Immature natural killer cell (primary cell): ENCODE measurements at regions not wholly inside any gene's neighbourhood (a gene's known extent, or its start where the extent isn't known, plus 50 kb on each side); places are given as distances from the start of the nearest gene placed in this dataset.

Experiments
- DNase-seq, 3 donors: peaks; one replicate each; pipeline ENCODE4 v3.0.0; 2022; ENCODE audit warnings: mixed read lengths in 1 of 3
- H3K27ac Mint-ChIP-seq, 6 donors: one replicate each; pipeline ENCODE4 v1.8.0; 2020; ENCODE audit warnings: mixed read lengths in 6 of 6, mild to moderate bottlenecking in 5 of 6, inconsistent platforms in 4 of 6, moderate library complexity in 3 of 6
- H3K27me3 Mint-ChIP-seq, 3 donors: one replicate each; pipeline ENCODE4 v1.8.0; 2020 to 2021; ENCODE audit warnings: low read depth in 3 of 3, mild to moderate bottlenecking in 3 of 3, mixed read lengths in 3 of 3, moderate library complexity in 3 of 3, inconsistent platforms in 1 of 3
- H3K36me3 Mint-ChIP-seq, 3 donors: one replicate each; pipeline ENCODE4 v1.8.0; 2020; ENCODE audit warnings: mixed read lengths in 3 of 3, inconsistent platforms in 2 of 3, mild to moderate bottlenecking in 2 of 3
- H3K4me1 Mint-ChIP-seq, 2 donors: one replicate each; pipeline ENCODE4 v1.8.0; 2020; ENCODE audit warnings: inconsistent platforms in 2 of 2, mild to moderate bottlenecking in 2 of 2, mixed read lengths in 2 of 2, moderate library complexity in 1 of 2
- H3K4me3 Mint-ChIP-seq, 5 donors: one replicate each; pipeline ENCODE4 v1.8.0; 2020; ENCODE audit warnings: mild to moderate bottlenecking in 5 of 5, mixed read lengths in 5 of 5, inconsistent platforms in 3 of 5, moderate library complexity in 3 of 5
- H3K9me3 Mint-ChIP-seq, 6 donors: one replicate each; pipeline ENCODE4 v1.8.0; 2020; ENCODE audit warnings: mild to moderate bottlenecking in 6 of 6, mixed read lengths in 6 of 6, inconsistent platforms in 4 of 6, moderate library complexity in 3 of 6

DNA sequence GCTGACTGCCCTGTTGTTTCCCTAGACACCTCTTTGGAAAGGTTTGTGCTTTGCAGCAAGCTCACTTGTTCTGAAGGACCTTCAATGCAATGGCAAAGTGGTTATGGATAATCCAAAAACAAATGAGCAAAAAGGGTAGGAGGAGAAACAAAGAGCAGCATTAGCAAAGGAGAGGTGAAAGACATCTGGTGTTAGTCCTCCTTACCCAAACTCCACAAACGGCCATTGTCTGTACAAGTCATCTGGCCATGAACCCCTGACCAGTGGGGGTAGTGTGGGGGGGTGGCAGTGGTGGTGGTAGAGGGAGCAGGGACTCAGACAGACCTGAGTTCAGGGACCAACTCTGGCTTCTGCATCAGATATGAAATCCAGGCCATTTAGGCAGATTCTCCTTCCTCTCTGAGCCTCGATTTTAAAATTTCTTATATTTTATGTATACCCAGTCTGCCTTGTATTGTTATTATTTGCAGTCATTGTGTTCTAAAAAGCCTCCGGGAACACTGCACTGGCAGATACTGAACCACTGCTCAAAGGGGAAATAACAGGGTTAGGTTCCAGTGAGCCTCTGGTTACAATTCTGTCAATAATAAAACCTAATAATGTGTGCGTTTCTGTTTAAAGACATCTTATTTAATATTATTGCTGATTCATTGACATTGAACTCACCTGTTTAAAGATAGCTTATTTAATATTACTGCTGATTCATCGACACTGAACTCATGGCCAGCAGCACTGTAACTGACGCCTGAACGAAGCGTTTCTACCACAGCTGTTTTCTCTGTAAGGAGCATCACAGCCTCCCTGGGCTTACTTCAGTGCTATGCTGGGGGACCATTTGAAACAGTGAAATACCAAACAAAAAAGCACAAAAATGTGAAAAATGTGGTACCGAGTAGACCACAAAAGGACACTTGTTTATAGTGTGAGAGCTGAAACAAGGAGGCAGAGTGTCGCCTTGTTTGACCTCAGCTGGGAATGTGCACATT lies 156.0 kb downstream of the SEC61B start:
- no peaks in the 10 kb centered on the region for H3K9me3 Mint-ChIP-seq
- peaks cover 0 to 4% (median 2%) of the 10 kb centered on the region in 3 donors for H3K27me3 Mint-ChIP-seq
- no peak overlapping the region for H3K4me3 Mint-ChIP-seq
- H3K27ac Mint-ChIP-seq = no peak overlapping the region
- no peak for DNase-seq
- H3K4me1 Mint-ChIP-seq = no peaks in the 10 kb centered on the region
- no peaks in the 10 kb centered on the region for H3K36me3 Mint-ChIP-seq

GRCh38 chr9:99383536-99383935 lies 161.5 kb downstream of the SEC61B start:
- no peaks in the 10 kb centered on the region for H3K36me3 Mint-ChIP-seq

DNA sequence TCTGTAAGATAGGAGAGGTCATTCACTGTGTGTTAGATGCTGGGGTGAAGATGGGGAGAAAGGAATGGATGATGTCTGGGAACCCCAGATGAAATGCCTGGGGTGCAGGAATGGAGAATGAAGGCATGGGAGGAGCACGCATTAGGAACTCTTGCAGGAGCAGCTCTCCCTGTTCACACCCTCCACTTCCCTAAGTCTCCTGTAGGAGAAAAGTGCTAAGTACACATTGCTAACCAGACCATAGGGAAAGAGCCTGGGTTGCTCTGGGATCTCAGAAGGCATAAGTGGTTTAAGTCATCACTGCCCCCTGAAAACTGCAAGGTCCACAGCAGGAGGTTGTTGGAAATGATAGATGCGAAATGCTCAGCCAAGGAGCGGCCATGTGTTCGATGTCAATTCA lies 163.1 kb downstream of the SEC61B start:
- no peaks in the 10 kb centered on the region for H3K4me1 Mint-ChIP-seq
- H3K27me3 Mint-ChIP-seq = peaks cover 0 to 2% (median 0%) of the 10 kb centered on the region in 3 donors
- H3K36me3 Mint-ChIP-seq = no peaks in the 10 kb centered on the region
- H3K4me3 Mint-ChIP-seq = no peak overlapping the region
- no peak for DNase-seq
- no peak overlapping the region for H3K27ac Mint-ChIP-seq
- no peaks in the 10 kb centered on the region for H3K9me3 Mint-ChIP-seq

More at GRCh38 chr9:99383536-99383935, 161.5 kb downstream of the SEC61B start:
- H3K9me3 Mint-ChIP-seq = no peaks in the 10 kb centered on the region
- H3K27me3 Mint-ChIP-seq = peaks cover 0 to 4% (median 0%) of the 10 kb centered on the region in 3 donors
- no peak overlapping the region for H3K4me3 Mint-ChIP-seq
- no peak for DNase-seq
- H3K4me1 Mint-ChIP-seq = no peaks in the 10 kb centered on the region
- no peak overlapping the region for H3K27ac Mint-ChIP-seq

DNA sequence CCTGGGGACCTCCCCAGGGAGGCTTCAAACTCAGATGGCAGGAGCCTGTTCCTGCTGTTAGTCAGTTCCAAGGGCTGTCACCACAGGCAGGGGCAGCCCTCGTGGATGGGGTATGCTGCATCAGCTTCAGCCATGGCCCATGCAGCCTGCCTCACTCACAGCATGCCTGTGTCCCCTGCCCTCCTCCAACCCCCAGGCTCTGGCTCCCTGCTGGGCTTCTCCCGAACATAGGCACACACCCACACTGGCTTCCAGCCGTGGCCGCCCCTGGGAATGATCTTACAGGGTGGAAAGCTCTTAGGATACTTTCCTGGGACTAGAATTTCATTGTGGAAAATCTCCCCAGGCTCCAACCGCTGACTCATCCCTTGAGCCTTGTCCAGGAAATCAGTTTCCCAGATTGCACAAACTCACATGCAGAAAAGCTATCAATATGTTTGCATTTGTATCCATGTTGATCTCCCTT lies 163.8 kb downstream of the SEC61B start:
- DNase-seq = no peak
- H3K36me3 Mint-ChIP-seq = no peaks in the 10 kb centered on the region
- H3K4me1 Mint-ChIP-seq = no peaks in the 10 kb centered on the region
- H3K27me3 Mint-ChIP-seq = peaks cover 0 to 2% (median 0%) of the 10 kb centered on the region in 3 donors
- no peak overlapping the region for H3K27ac Mint-ChIP-seq
- H3K9me3 Mint-ChIP-seq = no peaks in the 10 kb centered on the region
- H3K4me3 Mint-ChIP-seq = no peak overlapping the region

DNA sequence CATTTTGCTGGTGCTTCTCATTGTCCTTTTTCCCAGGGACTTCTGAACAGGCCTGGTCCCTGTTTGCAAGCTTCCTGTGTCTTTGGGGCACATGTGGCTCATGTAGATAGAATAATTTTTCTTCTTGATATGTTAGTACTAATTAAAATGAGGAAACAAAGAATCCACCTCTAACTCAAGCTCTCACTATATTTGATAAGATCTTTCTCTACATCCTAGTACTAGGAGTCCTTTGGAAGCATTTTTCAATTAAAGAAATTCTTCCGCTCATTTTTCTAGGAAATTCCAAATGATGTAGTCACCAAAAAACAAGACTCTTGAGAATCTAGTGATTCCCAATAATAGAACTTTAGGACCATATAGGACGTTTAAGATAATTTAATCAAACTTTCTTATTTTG lies 165.3 kb downstream of the SEC61B start:
- H3K9me3 Mint-ChIP-seq = no peaks in the 10 kb centered on the region
- DNase-seq = no peak

GRCh38 chr9:99389087-99390033 lies 167.3 kb downstream of the SEC61B start:
- H3K27me3 Mint-ChIP-seq = peaks cover 0 to 2% (median 0%) of the 10 kb centered on the region in 3 donors
- no peaks in the 10 kb centered on the region for H3K36me3 Mint-ChIP-seq
- no peak for DNase-seq
- H3K27ac Mint-ChIP-seq = no peak overlapping the region
- no peaks in the 10 kb centered on the region for H3K4me1 Mint-ChIP-seq
- H3K9me3 Mint-ChIP-seq = no peaks in the 10 kb centered on the region
- no peak overlapping the region for H3K4me3 Mint-ChIP-seq

More for the DNA sequence above, 165.3 kb downstream of the SEC61B start:
- Mint-ChIP-seq H3K4me3 (no peak overlapping the region), H3K27me3 (peaks cover 0 to 2% (median 0%) of the 10 kb centered on the region in 3 donors), H3K36me3 (no peaks in the 10 kb centered on the region), H3K27ac (no peak overlapping the region), H3K4me1 (no peaks in the 10 kb centered on the region)

- DNase-seq = no peak
- H3K4me1 Mint-ChIP-seq = no peaks in the 10 kb centered on the region
- no peaks in the 10 kb centered on the region for H3K36me3 Mint-ChIP-seq
These were observed 170.0 kb downstream of the SEC61B start for GRCh38 chr9:99391937-99392594.

GRCh38 chr9:99392986-99393385 lies 170.9 kb downstream of the SEC61B start:
- Mint-ChIP-seq H3K9me3 (no peaks in the 10 kb centered on the region), H3K27me3 (peaks cover 0 to 4% (median 2%) of the 10 kb centered on the region in 3 donors), H3K4me1 (no peaks in the 10 kb centered on the region), H3K27ac (no peak overlapping the region), H3K36me3 (no peaks in the 10 kb centered on the region), H3K4me3 (no peak overlapping the region)
- no peak for DNase-seq

More at GRCh38 chr9:99391937-99392594, 170.0 kb downstream of the SEC61B start:
- Mint-ChIP-seq H3K27me3 (peaks cover 0 to 4% (median 2%) of the 10 kb centered on the region in 3 donors), H3K4me3 (no peak overlapping the region), H3K9me3 (no peaks in the 10 kb centered on the region), H3K27ac (no peak overlapping the region)

DNA sequence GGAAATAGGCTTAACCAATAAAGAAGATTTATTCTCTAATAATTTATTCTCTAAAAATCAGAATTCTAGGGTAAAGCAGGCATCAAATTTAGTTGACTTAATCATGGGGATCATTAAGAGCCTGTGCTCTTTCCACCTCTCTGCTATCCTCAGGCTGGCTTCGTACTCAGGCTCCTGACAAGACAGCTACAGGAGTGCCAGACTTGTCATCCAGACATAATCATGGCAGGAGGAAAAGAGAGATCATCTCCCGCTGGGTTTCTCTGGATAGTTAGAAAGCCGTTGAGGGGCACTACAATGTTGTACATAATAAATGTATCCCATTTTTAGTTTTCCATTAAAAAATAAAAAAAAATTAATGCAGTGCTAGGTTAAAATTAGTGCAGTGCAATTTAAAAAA lies 171.9 kb downstream of the SEC61B start:
- Mint-ChIP-seq H3K27me3 (peaks cover 0 to 5% (median 4%) of the 10 kb centered on the region in 3 donors), H3K4me1 (no peaks in the 10 kb centered on the region)

GRCh38 chr9:99398241-99398640 lies 176.2 kb downstream of the SEC61B start:
- no peaks in the 10 kb centered on the region for H3K9me3 Mint-ChIP-seq
- H3K36me3 Mint-ChIP-seq = no peaks in the 10 kb centered on the region
- peaks cover 0 to 6% (median 5%) of the 10 kb centered on the region in 3 donors for H3K27me3 Mint-ChIP-seq
- no peak for DNase-seq
- no peak overlapping the region for H3K4me3 Mint-ChIP-seq
- H3K27ac Mint-ChIP-seq = no peak overlapping the region
- no peaks in the 10 kb centered on the region for H3K4me1 Mint-ChIP-seq

More for the DNA sequence above, 171.9 kb downstream of the SEC61B start:
- H3K4me3 Mint-ChIP-seq = no peak overlapping the region
- H3K27ac Mint-ChIP-seq = no peak overlapping the region
- no peaks in the 10 kb centered on the region for H3K9me3 Mint-ChIP-seq
- H3K36me3 Mint-ChIP-seq = no peaks in the 10 kb centered on the region
- no peak for DNase-seq

DNA sequence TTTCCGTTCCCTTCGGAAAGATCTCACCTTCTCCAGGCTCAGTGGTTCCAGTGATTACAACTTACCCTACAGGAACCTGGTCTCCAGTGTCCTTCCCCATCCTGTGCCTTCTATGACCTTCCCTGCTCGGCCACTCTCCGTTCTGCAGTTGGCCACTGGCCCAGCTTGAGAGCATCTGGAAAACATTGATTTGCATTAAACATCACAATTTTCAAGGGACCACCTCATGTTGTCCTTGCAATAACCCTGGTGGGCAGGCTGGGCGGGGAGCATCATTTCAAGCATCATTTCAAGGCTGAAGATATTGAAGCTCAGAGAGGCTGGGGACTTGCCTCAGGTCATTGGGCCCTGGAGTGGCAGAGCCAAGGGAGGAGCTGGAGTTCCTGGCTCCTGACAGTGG lies 177.4 kb downstream of the SEC61B start:
- Mint-ChIP-seq H3K4me3 (no peak overlapping the region), H3K27ac (no peak overlapping the region), H3K27me3 (peaks cover 0 to 6% (median 5%) of the 10 kb centered on the region in 3 donors), H3K36me3 (no peaks in the 10 kb centered on the region), H3K9me3 (no peaks in the 10 kb centered on the region), H3K4me1 (no peaks in the 10 kb centered on the region)
- no peak for DNase-seq

DNA sequence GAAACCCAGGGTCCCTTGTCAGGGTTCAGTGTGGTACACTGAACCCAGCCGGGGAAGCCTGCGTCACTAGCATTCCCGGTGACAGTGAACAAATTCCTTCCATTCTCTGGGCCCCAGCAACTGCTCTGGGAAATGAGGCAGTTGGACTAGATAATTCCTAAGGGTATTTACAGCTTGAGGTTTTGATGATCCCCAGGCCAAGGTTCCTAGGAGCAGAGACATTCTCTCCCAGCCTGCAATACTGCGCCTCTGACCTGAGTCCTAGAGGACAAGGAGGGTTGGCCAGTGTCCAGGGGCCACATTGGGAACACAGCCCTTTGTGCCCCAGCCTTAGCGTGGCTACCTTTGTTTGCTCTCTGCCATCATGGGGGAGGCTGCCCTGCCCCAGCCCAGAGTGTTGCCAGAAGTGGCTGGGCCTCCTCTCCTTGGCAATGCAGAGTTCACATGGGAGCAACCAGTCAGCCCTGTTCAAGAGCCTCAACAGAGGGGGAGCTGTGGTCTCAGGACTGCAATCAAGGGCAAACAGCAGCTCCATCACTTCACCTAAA lies 178.2 kb downstream of the SEC61B start:
- DNase-seq = no peak
- Mint-ChIP-seq H3K4me3 (no peak overlapping the region), H3K36me3 (no peaks in the 10 kb centered on the region), H3K4me1 (no peaks in the 10 kb centered on the region), H3K27ac (no peak overlapping the region), H3K27me3 (peaks cover 0 to 6% (median 3%) of the 10 kb centered on the region in 3 donors), H3K9me3 (no peaks in the 10 kb centered on the region)
